SK-N-DZ (cell line): ENCODE measurements at regions not wholly inside any gene's neighbourhood (a gene's known extent, or its start where the extent isn't known, plus 50 kb on each side); places are given as distances from the start of the nearest gene placed in this dataset.
"Not testable (repeated sequence)": the region's sequence is repeated elsewhere in the genome, so short reads cannot be mapped to it uniquely, and the experiment has no call there.

Experiments
- DNase-seq: peaks from one replicate; pipeline ENCODE4 v3.0.0-alpha.2; 2015; ENCODE audit warnings: low spot score

DNA sequence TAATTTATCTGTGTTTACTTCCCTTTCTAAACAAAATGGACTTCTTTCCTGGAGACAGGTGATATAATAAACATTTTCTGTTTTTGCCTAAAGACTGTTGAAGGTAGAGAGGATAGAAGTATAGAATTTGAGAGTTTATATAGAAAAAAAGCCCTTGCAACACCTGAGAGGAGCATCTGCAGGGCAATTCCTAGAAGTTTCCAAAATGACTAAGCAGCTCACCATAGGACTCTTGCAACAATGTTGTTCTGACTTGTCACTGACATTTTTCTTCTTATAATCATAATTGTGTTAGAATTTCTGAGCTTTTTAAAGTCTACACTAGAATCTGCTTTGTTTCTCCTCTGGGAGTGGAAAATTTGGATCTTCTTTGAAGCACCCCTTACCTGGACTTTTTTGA is 216.8 kb downstream of the TUSC1 start:
- DNase-seq = no peak

DNA sequence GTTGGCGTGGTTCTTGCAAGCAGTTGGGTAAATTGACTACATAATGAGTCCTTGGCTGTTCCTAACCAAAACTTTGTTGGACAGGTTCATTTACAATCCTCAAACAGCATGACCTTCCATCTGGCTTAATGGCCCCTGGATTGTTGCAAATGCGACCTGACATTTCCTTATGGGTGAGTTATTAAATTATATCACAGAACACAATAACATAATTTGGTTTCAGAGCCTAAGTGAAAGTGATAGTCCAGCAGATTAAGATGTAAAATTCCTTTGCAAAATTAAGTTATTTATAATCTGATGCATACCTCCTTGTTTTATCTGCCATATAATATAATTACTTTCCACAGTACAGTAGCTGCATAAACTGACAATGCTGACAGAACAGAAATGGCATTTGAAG is 224.4 kb downstream of the TUSC1 start:
- DNase-seq = peak; percentile 82

DNA sequence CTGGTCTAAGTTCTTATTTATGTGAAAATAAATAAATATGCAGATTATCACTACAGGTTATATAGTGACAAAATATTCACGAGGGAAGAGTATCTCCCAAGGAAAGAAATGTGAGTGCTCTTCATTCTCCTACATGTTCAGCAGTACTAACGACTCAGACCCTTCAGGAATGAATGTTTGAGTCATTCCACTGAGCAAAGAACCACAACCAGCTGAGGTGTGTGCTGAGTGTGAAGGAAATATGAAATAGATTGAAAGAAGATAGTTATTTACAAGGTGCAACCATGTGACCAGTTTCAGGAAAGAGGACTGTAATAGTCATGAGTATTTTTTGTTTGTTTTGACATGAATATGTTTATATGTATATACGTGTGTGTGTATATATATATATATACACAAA is 228.7 kb downstream of the TUSC1 start:
- DNase-seq = no peak

DNA sequence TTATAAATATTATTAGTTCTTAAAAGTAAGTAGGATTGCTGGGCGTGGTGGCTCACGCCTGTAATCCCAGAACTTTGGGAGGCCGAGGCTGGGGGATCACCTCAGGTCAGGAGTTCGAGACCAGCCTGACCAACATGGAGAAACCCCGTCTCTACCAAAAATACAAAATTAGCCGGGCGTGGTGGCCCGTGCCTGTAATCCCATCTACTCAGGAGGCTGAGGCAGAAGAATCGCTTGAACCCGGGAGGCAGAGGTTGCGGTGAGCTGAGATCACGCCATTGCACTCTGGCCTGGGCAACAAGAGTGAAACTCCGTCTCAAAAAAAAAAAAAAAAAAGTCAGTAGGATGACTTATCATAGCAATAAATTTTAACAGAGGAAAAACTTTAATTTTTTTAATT is 232.5 kb downstream of the TUSC1 start:
- not testable (repeated sequence) for DNase-seq

DNA sequence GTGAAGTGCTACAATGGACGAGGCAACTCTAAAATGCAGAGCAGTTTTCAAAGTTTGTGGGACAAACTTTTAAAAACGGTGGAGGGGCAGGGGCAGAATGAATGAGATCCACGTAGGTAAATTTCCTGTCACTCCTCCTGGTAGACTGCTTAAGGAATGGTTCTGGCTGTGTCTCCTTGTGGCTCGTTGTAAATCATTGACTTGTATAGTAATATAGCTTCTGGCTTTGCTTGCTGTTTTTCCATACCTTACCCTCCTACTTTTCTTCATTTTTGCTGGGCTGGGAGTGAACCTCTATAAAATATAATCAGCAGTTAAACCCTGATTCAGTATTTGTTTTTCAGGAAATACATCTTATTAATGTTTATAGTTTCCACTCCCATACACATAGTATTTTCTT is 235.7 kb downstream of the TUSC1 start:
- no peak for DNase-seq

DNA sequence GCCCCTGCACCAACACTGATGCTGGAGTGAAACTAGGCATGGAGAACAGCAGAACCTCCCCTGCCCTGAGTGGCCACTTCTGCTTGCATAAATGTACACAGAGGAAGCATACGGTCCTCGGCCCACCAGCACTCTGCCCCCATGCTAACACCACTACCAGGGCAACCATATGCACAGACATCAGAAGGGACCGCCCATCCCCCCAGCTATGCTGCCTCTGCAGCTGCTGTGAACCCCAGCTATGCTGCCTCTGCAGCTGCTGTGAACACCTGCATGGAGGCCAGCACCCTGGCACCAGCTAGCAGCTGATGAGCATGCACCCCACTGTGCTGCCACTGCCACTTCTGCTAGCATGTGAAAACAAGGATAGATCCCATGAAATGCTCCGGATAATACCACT is 250.3 kb downstream of the TUSC1 start:
- no peak for DNase-seq

DNA sequence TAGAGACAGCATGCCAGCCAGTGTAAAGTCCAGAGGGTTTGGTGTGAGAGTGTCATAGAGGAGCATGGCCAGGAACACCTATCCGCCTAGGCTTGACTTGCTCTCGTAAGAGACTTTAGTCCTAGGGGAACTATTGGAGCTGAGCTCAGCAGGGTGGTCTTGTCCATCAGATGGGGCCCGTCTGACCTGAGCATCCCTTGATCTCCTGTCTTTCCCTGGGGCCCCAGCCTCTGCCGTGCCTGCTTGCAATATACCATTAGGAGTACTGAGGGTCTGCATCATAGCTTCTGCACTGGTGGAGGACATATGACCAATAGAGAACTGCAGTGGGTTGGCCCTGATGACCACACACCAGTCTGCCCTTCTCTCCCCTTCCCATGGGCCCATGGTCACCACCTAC is 251.0 kb downstream of the TUSC1 start:
- DNase-seq = no peak

DNA sequence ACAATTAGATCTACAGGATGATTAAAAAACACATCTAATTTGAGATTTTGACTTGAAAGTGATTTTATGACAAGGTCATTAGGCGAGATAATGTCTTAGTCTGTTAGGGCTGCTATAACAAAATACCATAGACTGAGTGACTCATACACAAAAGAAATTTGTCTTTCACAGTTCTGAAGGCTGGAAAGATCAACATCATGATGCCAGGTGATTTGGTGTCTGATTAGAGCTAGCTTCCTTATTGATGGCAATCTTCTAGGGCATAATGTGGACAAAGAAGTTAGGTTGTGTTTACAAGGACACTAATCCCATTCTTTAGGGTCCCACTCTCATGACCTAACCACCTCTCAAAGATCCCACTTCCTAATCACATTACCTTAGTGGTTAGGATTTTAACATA is 256.7 kb downstream of the TUSC1 start:
- no peak for DNase-seq

DNA sequence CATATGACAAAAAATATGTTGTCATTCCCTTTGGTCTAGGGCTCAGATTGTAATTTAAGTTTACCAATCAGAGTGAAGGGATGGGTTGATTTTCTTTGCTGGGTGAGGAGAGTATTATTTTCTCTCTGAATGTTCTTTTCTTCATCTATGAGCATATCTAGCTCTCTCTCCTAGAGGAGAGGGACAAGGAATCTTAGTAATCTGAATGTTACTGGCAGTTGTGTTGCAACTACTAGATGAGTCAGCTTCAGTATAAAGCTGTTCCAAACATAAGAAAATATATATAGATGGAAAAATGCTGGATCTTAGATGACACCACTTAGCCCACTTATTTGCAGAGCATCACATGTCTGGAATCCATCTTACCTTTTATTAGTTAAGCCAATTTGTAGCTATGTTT is 259.3 kb downstream of the TUSC1 start:
- no peak for DNase-seq

DNA sequence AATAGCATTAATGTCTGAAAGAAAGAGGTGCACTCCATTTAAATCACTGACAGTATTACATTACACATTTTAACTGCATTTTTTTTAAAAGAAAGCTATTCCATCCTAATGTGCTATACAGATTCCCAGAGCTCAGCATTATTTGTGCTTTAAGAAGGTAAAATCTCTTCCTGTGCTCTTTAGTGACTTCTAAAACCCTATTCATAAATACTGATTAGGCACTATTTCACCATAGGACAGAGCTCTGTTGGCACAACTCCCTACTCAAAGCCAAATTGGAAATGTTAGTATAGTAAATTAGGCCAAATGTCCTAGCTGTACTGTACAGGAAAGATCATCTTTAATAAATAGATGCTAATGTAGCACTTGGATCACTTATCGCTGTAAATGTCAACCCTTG is 262.5 kb downstream of the TUSC1 start:
- DNase-seq = no peak

DNA sequence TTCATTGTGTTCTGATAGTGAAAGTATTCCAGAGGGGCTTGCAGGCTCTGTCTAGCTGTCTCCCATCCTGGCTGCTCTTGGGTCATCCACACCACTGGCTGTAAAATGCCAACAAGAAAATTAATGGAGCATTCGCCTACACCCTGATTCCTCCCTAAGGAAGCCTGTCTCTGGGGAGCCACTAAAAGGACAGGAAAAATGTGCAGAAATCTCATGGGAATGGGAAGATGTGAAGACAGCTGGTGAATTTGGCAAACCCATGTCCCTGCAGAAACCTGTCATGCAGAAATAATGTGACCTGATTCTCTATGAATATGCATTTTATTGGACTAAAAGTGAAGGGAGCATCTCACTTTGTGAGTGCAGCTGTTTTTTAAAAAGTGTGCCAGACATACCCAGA is 265.6 kb downstream of the TUSC1 start:
- no peak for DNase-seq

DNA sequence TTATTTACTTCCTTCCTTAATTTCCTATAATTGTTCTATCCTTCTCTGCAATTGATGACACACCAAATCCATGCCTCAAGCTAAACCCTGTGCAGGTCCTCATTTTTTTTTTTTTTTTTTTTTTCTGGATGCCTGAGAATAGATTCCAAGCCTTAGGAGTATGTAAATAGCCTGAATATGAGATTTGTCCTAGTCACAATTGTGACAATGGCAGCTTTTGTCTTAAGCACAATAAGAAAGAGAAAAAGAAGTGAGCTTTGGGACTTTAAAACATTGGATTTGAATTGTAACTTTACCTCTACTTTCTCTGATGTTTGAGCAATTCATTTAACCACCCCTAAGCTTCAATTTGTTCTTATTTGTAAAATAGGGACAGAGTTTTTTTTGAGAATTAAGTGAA is 280.5 kb downstream of the TUSC1 start:
- DNase-seq = no peak

DNA sequence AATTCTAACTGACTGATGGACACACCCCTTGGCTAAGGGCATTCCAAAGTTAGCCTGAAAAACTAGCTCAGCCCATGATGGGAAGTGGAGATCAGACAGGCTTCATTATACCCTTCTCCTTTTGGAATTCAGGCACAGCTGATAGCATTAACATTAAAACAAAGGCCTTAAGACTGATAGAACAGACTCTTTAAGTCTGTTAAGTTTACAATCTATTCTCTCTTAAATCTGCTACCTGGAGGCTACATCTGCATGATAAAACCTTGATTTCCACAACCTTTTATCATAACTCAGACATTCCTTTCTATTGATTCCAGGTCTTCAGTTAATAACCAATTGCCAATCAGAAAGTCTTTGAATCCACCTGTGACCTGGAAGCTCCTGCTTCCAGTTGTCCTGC is 281.4 kb downstream of the TUSC1 start:
- DNase-seq = no peak

DNA sequence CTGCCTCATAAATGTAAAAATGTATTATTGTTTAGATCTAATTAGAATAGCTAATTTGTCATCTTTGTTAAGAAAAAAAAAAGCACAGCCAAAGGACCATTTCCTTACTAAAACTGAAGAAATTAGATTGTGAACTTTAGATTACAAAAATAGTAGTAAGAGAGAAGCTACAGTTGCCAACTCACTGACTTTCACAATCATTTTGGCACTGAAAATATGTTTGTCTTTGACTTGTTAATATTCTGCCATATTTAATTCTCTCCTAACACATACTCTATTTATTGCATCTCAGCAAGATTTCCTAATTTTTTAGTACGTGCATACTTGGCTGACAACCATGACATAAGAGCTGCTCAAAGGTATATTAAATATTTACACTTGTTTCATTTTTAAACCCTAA is 297.1 kb downstream of the TUSC1 start:
- DNase-seq = no peak

DNA sequence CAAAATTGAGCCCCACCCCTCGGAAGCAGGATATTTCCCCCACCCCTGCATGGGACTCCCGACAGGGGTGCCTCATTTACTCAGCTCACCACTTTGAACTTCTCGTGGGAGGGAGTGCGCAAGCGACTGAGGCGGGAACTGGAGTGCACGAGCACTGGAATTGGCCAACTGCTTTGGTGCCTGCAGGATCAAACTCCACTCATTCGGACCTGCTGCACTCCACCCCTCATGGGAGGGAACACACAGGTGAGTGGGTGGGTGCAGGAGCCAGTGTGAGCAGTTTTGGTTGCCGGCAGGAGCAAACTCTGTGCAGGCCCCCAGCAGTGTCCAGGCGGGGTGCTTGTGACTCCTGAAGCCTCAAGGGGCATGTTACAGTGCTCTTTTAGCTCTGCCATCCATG is 301.2 kb downstream of the TUSC1 start:
- DNase-seq = no peak

DNA sequence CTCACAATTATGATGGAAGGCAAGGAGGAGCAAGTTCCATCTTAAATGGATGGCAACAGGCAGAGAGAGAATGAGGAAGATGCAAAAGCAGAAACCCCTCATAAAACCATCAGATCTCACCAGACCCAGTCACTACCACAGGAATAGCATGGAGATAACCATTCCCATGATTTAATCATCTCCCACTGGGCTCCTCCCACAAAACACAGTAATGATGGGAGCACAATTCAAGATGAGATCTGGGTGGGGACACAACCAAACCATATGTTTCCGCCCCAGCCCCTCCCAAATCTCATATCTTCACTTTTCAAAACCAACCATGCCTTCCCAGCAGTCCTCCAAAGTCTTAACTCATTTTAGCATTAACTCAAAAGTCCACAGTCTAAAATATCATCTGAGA is 304.0 kb downstream of the TUSC1 start:
- DNase-seq = no peak

DNA sequence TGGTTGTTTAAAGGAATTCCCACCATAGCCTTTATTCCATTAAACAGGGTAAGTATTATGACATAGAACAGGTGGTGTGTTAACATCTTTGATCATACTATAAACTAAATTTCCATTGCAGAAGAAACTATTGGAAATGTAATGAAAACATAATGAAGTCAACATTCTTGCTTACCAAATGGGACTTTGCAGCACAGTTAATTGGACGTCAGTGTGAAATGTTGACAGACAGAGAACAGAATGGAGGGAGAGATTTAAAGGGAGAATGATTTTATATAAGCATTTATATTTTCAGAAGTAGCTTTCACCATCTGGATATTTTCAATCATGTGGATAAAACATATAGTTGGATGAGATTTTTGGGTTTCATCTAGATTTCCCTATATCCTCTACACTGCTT is 311.3 kb downstream of the TUSC1 start:
- DNase-seq = no peak

DNA sequence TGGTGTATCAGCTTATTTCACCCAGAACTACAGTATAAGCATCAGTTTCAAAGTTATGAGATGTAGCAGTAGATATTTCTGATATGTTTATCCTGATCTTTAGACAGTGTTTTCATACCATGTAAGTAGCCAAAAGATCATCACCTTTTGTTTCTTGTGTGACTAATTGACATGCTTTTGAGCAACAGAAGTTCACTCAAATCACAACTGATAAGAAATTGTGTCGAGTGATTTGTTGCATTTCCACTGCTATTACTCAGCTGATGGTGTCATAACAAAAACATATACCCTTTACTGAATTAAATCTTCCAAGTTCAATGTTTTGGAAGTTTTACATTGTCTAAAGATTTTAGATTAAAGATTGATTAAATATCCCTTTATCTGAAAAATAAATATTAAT is 324.5 kb downstream of the TUSC1 start:
- DNase-seq = no peak

DNA sequence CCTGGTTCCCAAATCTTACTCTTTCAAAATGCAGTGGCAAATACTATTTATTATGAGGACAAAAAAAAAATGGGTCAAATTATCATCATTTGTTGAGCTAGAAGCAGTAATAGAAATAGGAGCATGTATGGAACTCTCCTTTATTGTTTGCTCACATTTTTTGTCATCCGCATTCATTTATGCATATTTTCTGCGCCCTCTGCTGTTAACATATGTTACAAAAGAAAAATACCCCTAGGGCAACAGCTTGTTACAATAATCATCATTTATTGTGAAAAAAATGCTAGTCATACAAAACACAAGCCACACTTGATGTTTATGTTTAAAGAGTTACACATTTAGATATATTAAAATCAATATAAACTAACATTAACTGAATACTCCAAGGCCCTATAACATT is 328.2 kb downstream of the TUSC1 start:
- no peak for DNase-seq

DNA sequence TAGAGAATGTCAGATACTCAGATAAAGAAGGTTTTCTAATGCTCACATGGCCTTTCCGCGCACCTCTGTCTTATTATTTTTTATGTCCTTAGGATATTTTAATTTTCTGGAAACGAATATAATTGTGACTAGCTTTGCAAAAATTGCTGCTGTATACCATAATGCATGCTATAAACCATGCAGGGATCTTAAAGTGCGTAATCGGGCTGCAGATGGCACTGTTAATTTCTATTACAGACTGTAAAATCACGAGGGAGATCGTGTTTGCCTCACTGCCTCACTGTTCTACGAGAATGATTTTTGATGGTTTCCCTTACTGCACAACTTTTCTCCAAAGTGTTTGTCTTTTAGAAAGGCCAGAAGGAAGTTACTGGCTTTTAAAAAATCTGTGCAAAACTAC is 356.1 kb downstream of the TUSC1 start:
- no peak for DNase-seq

DNA sequence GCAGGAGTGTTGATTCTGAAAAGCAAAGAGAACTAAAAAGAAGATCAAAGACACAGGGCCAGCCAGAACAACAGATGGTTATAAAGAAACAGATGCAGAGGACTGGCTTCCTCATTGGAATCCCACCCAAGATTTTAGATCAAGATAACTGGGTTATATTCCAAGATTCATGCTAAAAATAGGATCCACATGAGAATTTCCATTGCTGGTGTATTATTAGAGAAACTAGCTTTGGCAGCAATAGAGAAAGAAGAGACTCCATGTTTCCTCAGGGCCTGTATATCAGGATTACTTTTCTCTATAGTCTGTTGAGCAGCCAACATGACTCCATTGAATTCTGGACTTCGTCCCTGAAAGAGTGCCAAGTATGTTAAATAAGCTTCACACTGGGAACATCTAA is 367.3 kb downstream of the TUSC1 start:
- DNase-seq = no peak

DNA sequence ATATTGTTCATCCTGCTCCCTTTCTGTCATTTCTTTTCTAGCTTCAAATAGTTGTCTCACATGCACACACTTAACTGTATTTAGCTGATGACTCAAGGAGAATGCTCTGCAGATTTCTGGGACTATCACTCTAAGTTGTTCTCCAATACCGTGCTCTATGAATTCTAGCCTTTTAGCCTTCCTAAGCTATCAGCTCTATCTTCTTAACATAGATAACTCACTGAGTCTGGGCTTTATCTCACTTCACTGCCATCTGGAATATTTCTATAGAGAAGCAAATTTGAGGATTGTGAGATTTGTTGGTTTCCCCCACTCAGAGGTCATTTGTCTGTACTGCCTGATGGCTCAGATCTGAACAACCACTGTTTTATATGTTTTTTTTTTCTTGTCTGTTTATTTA is 369.7 kb downstream of the TUSC1 start:
- peak; percentile 35 for DNase-seq

DNA sequence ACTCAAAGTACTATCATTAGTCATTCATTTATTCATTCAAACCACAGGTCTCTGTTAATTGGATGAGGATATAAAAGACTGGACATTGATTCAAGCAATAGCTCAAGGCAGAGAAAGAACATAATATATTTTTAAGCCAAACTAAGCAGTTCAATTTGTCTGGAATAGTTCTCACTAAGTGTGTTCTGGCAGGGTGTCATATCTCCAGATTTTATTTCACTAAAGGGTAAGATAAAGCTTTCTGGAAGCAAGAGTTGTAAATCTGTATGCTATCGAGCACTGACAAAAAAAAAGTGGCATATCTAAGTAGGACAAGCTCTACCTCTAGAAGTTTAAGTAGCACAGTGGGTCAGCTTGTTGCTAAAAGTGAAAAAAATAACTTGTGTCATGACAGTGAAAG is 375.6 kb downstream of the TUSC1 start:
- DNase-seq = no peak

DNA sequence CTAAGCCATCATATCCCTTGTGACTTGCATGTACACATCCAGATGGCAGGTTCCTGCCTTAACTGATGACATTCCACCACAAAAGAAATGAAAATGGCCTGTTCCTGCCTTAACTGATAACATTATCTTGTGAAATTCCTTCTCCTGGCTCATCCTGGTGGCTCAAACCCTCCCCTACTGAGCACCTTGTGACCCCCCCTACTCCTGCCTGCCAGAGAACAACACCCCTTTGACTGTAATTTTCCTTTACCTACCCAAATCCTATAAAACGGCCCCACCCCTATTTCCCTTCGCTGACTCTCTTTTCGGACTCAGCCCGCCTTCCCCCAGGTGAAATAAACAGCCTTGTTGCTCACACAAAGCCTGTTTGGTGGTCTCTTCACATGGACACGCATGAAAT is 390.0 kb downstream of the TUSC1 start:
- DNase-seq = not testable (repeated sequence)

DNA sequence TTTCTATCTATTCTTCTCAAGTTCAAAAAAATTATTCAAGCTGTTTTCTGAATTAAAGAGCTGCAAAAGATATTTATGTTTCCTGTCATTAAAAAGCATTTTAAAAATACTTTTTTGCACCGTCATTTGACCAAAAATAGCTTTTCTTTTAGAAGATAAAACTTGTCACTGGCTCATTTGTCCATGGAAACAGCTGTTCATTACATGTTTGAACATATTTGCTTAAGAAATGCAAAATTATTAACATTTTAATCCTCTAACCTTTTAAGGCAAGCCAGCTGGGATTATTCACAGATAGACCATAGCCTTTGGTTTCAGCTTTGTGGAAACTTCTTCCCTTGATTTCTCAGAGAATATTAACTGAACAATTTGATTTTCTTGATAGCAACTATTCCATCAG is 393.9 kb downstream of the TUSC1 start:
- DNase-seq = no peak
